Spleen (tissue), 11 donors: ENCODE measurements at regions not wholly inside any gene's neighbourhood (a gene's known extent, or its start where the extent isn't known, plus 50 kb on each side); places are given as distances from the start of the nearest gene placed in this dataset.

Experiments used
- DNase-seq: peaks from one replicate; pipeline ENCODE4 v3.0.0-alpha.2; 2020
- H3K27ac ChIP-seq, 8 donors: fragments of 200-600 bp; sonication (generic) in 7 of 8; 1 replicate in 4 of 8; 2 replicates in 4 of 8; pipeline versions ENCODE4 v1.5.0 to v1.8.0; 2016 to 2021; ENCODE audit warnings: inconsistent platforms in 4 of 8, mild to moderate bottlenecking in 4 of 8, moderate library complexity in 1 of 8
- H3K27me3 ChIP-seq, 7 donors: fragments of 200-600 bp; sonication (generic) in 6 of 7; replicated peaks in 1 of 7; 1 replicate in 4 of 7; 2 replicates in 3 of 7; pipeline versions ENCODE4 v1.5.0 to v1.8.0; 2016 to 2021; ENCODE audit warnings: inconsistent platforms in 3 of 7, mild to moderate bottlenecking in 1 of 7
- H3K36me3 ChIP-seq, 6 donors: fragments of 200-600 bp; sonication (generic) in 5 of 6; 1 replicate in 4 of 6; 2 replicates in 2 of 6; pipeline versions ENCODE4 v1.5.0 to v1.8.0; 2016 to 2021; ENCODE audit warnings: inconsistent platforms in 2 of 6
- H3K4me1 ChIP-seq, 6 donors: fragments of 200-600 bp; sonication (generic) in 5 of 6; 1 replicate in 3 of 6; 2 replicates in 3 of 6; pipeline versions ENCODE4 v1.5.0 to v1.8.0; 2016 to 2021; ENCODE audit warnings: inconsistent platforms in 3 of 6
- H3K4me3 ChIP-seq, 8 donors: fragments of 200-600 bp; sonication (generic) in 7 of 8; 1 replicate in 4 of 8; 2 replicates in 4 of 8; pipeline versions ENCODE4 v1.5.0 to v1.8.0; 2016 to 2021; ENCODE audit warnings: inconsistent platforms in 4 of 8, mild to moderate bottlenecking in 4 of 8, moderate library complexity in 2 of 8
- H3K9me3 ChIP-seq, 8 donors: fragments of 200-600 bp; sonication (generic) in 7 of 8; 1 replicate in 4 of 8; 2 replicates in 4 of 8; pipeline versions ENCODE4 v1.5.0 to v1.8.0; 2016 to 2021; ENCODE audit warnings: inconsistent platforms in 4 of 8
- POLR2A ChIP-seq, 3 donors: fragments of 450-650 bp; IDR thresholded peaks; one replicate each; pipeline ENCODE4 v1.5.1; 2017; ENCODE audit warnings: antibody characterized with exemption in 3 of 3, mild to moderate bottlenecking in 1 of 3
- POLR2AphosphoS5 ChIP-seq, 3 donors: sonication (generic); formaldehyde crosslinking; IDR thresholded peaks; one replicate each; pipeline ENCODE4 v1.5.1; 2017; ENCODE audit warnings: antibody characterized with exemption in 3 of 3
- WGBS, 5 donors: extraction: QIAGEN DNeasy Blood & Tissue Kit in 3 of 5; methylation state at CpG; one replicate each; pipeline versions ENCODE4 v1.1.5 to v1.1.7; 2013 to 2018; 5-methylcytosine and 5-hydroxymethylcytosine counted together
- intact Hi-C: fragments of 100-400 bp; cut with DNase I; formaldehyde crosslinking; loops from one replicate; pipeline ENCODE4 v1.15.0; 2023; ENCODE audit warnings: low total_unique reads
- TF ChIP-seq, protein P1 (sequence below), 11 experiments: fragments of 200-600 bp in 7 of 11; fragments of 450-650 bp in 4 of 11; sonication (generic) in 4 of 11; IDR thresholded peaks in 8 of 11; conservative IDR thresholded peaks in 3 of 11; 1 replicate in 7 of 11; 2 replicates in 4 of 11; pipeline versions ENCODE4 v1.4.0 to v1.8.0; 2016 to 2021; ENCODE audit warnings: antibody characterized with exemption in 11 of 11, inconsistent platforms in 4 of 11, mild to moderate bottlenecking in 1 of 11
- donor health status: healthy with polysubstance abuse.
- donor health status: DM: no; HTN: no; CAD: no; lungs with moderate emphysema.
- donor health status: DM: no; HTN: no; CAD: no.
- donor health status: Bipolar disorder and iron deficiency.
- donor health status: healthy.
- donor health status: DM: no; HTN: no; CAD: no.
- donor health status: DM: yes; HTN: yes; CAD: no.

GRCh38 chr5:112014783-112015395 is 257.9 kb upstream of the NREP start:
- intact Hi-C loops: no loop called here
- no peak overlapping the region for H3K4me3 ChIP-seq
- no peak overlapping the region for H3K27ac ChIP-seq
- H3K9me3 ChIP-seq: no peaks in the 10 kb centered on the region
- H3K4me1 ChIP-seq: no peaks in the 10 kb centered on the region
- DNase-seq: no peak
- no peaks in the 10 kb centered on the region for H3K36me3 ChIP-seq
- TF ChIP-seq POLR2AphosphoS5 (IDR thresholded peaks at IDR 0.05) (no peak), POLR2A (IDR thresholded peaks at IDR 0.05) (no peak)
- TF ChIP-seq, protein P1, sequence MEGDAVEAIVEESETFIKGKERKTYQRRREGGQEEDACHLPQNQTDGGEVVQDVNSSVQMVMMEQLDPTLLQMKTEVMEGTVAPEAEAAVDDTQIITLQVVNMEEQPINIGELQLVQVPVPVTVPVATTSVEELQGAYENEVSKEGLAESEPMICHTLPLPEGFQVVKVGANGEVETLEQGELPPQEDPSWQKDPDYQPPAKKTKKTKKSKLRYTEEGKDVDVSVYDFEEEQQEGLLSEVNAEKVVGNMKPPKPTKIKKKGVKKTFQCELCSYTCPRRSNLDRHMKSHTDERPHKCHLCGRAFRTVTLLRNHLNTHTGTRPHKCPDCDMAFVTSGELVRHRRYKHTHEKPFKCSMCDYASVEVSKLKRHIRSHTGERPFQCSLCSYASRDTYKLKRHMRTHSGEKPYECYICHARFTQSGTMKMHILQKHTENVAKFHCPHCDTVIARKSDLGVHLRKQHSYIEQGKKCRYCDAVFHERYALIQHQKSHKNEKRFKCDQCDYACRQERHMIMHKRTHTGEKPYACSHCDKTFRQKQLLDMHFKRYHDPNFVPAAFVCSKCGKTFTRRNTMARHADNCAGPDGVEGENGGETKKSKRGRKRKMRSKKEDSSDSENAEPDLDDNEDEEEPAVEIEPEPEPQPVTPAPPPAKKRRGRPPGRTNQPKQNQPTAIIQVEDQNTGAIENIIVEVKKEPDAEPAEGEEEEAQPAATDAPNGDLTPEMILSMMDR (IDR thresholded peaks at IDR 0.05 in 8 of 11, conservative IDR thresholded peaks at IDR 0.05 in 3 of 11): no peak
- H3K27me3 ChIP-seq: no peaks in the 10 kb centered on the region

GRCh38 chr5:112013660-112014059 is 256.7 kb upstream of the NREP start:
- intact Hi-C loops: no loop called here
- Histone ChIP-seq H3K4me3 (no peak overlapping the region), H3K36me3 (no peaks in the 10 kb centered on the region), H3K27ac (no peak overlapping the region), H3K9me3 (no peaks in the 10 kb centered on the region), H3K27me3 (no peaks in the 10 kb centered on the region), H3K4me1 (no peaks in the 10 kb centered on the region)
- DNase-seq: no peak
- TF ChIP-seq, protein P1 (IDR thresholded peaks at IDR 0.05 in 8 of 11, conservative IDR thresholded peaks at IDR 0.05 in 3 of 11): no peak
- TF ChIP-seq POLR2AphosphoS5 (IDR thresholded peaks at IDR 0.05): no peak
- TF ChIP-seq POLR2A (IDR thresholded peaks at IDR 0.05): no peak

DNA sequence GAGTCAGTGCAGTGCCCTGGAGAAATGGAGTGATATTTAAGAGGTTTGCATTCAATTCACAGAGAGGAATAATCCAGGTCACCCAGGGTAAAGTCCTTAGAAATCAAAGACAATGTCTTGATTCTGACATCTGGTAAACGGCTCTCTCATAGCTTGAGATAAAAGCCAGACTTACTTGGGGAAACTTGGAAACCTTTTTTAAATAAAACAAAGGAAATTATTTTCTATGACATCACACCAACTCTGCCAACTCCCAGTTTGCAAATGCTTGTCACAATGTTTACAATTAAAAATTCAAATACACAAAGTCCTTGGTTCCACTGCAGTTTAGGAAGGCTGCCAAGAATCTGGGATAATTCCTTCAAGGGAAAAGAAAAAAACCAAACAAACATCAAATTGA is 255.1 kb upstream of the NREP start:
- Histone ChIP-seq H3K36me3 (no peaks in the 10 kb centered on the region), H3K4me1 (no peaks in the 10 kb centered on the region), H3K27ac (no peak overlapping the region), H3K9me3 (no peaks in the 10 kb centered on the region), H3K27me3 (no peaks in the 10 kb centered on the region), H3K4me3 (no peak overlapping the region)
- intact Hi-C loops: no loop called here
- DNase-seq: no peak
- 30 to 66% (median 60%) methylated on average over 1 of the region's 1 CpG for WGBS, 5 donors
- TF ChIP-seq POLR2AphosphoS5 (IDR thresholded peaks at IDR 0.05) (no peak), POLR2A (IDR thresholded peaks at IDR 0.05) (no peak)
- TF ChIP-seq, protein P1 (IDR thresholded peaks at IDR 0.05 in 8 of 11, conservative IDR thresholded peaks at IDR 0.05 in 3 of 11): no peak

- intact Hi-C loops: no loop called here
- H3K4me3 ChIP-seq: no peak overlapping the region
- no peaks in the 10 kb centered on the region for H3K4me1 ChIP-seq
- no peaks in the 10 kb centered on the region for H3K9me3 ChIP-seq
- WGBS, 5 donors: 80 to 91% (median 86%) methylated on average over 3 of the region's 3 CpGs
- TF ChIP-seq POLR2A (IDR thresholded peaks at IDR 0.05) (no peak), POLR2AphosphoS5 (IDR thresholded peaks at IDR 0.05) (no peak)
- TF ChIP-seq, protein P1 (IDR thresholded peaks at IDR 0.05 in 8 of 11, conservative IDR thresholded peaks at IDR 0.05 in 3 of 11): no peak
- no peaks in the 10 kb centered on the region for H3K36me3 ChIP-seq
- H3K27me3 ChIP-seq: no peaks in the 10 kb centered on the region
- DNase-seq: no peak
- no peak overlapping the region for H3K27ac ChIP-seq
These were observed 253.5 kb upstream of the NREP start for GRCh38 chr5:112010475-112010874.
